Ovary (tissue), 3 donors: ENCODE measurements at regions not wholly inside any gene's neighbourhood (a gene's known extent, or its start where the extent isn't known, plus 50 kb on each side); places are given as distances from the start of the nearest gene placed in this dataset.

Experiments
- CTCF ChIP-seq, 3 donors: fragments of 450-650 bp in 2 of 3; fragments of 200-600 bp in 1 of 3; IDR thresholded peaks; one replicate each; pipeline versions ENCODE4 v1.5.1 to v1.8.0; 2016 to 2022; ENCODE audit warnings: antibody characterized with exemption in 3 of 3, mild to moderate bottlenecking in 1 of 3
- POLR2A ChIP-seq: fragments of 450-650 bp; IDR thresholded peaks from one replicate; pipeline ENCODE4 v1.6.1; 2017; ENCODE audit warnings: antibody characterized with exemption, mild to moderate bottlenecking, moderate library complexity
- donor health status: DM: no; HTN: no; CAD: no.

GRCh38 chrX:137792214-137792613, 226.3 kb downstream of the ZIC3 start:
- TF ChIP-seq CTCF (IDR thresholded peaks at IDR 0.05) (no peak), POLR2A (no peak)
